ENCODE measurements at regions not wholly inside any gene's neighbourhood (a gene's known extent, or its start where the extent isn't known, plus 50 kb on each side); places are given as distances from the start of the nearest gene placed in this dataset.
"Not testable (repeated sequence)": the region's sequence is repeated elsewhere in the genome, so short reads cannot be mapped to it uniquely, and the experiment has no call there.

GRCh38 chr13:91050970-91051369 is 296.5 kb upstream of the MIR17HG start:
- no peak for DNase-seq
- Histone ChIP-seq H3K27ac (no peak overlapping the region), H3K4me1 (no peaks in the 10 kb centered on the region), H3K36me3 (no peaks in the 10 kb centered on the region), H3K4me3 (no peak overlapping the region), H3K9me3 (no peaks in the 10 kb centered on the region), H3K27me3 (no peaks in the 10 kb centered on the region)
- intact Hi-C loops (cut with DNase I), result no loop called here
- TF ChIP-seq, protein P1, sequence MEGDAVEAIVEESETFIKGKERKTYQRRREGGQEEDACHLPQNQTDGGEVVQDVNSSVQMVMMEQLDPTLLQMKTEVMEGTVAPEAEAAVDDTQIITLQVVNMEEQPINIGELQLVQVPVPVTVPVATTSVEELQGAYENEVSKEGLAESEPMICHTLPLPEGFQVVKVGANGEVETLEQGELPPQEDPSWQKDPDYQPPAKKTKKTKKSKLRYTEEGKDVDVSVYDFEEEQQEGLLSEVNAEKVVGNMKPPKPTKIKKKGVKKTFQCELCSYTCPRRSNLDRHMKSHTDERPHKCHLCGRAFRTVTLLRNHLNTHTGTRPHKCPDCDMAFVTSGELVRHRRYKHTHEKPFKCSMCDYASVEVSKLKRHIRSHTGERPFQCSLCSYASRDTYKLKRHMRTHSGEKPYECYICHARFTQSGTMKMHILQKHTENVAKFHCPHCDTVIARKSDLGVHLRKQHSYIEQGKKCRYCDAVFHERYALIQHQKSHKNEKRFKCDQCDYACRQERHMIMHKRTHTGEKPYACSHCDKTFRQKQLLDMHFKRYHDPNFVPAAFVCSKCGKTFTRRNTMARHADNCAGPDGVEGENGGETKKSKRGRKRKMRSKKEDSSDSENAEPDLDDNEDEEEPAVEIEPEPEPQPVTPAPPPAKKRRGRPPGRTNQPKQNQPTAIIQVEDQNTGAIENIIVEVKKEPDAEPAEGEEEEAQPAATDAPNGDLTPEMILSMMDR (IDR thresholded peaks at IDR 0.05), result no peak
- no peak for TF ChIP-seq POLR2A (IDR thresholded peaks at IDR 0.05)
- WGBS, 2 donors, result 37 to 60% methylated on average over 2 of the region's 2 CpGs

- TF ChIP-seq, protein P1 (IDR thresholded peaks at IDR 0.05), result no peak
- TF ChIP-seq POLR2A (IDR thresholded peaks at IDR 0.05), result no peak
- H3K36me3 ChIP-seq, result no peaks in the 10 kb centered on the region
- H3K4me3 ChIP-seq, result no peak overlapping the region
- no peak overlapping the region for H3K27ac ChIP-seq
- no peaks in the 10 kb centered on the region for H3K9me3 ChIP-seq
- intact Hi-C loops (cut with DNase I), result no loop called here
- no peak for DNase-seq
- no peaks in the 10 kb centered on the region for H3K4me1 ChIP-seq
- 25 to 28% methylated on average over 1 of the region's 1 CpG for WGBS, 2 donors
- H3K27me3 ChIP-seq, result no peaks in the 10 kb centered on the region
These were observed 294.6 kb upstream of the MIR17HG start for GRCh38 chr13:91052876-91053275.

- intact Hi-C loops (cut with DNase I), result no loop called here
- 60 to 67% methylated on average over 2 of the region's 2 CpGs for WGBS, 2 donors
- H3K4me3 ChIP-seq, result no peak overlapping the region
- TF ChIP-seq, protein P1 (IDR thresholded peaks at IDR 0.05), result no peak
- TF ChIP-seq POLR2A (IDR thresholded peaks at IDR 0.05), result no peak
- no peaks in the 10 kb centered on the region for H3K36me3 ChIP-seq
- no peak for DNase-seq
- H3K27me3 ChIP-seq, result no peaks in the 10 kb centered on the region
- H3K27ac ChIP-seq, result no peak overlapping the region
- no peaks in the 10 kb centered on the region for H3K4me1 ChIP-seq
- no peaks in the 10 kb centered on the region for H3K9me3 ChIP-seq
These were observed 294.0 kb upstream of the MIR17HG start for GRCh38 chr13:91053318-91054065.

DNA sequence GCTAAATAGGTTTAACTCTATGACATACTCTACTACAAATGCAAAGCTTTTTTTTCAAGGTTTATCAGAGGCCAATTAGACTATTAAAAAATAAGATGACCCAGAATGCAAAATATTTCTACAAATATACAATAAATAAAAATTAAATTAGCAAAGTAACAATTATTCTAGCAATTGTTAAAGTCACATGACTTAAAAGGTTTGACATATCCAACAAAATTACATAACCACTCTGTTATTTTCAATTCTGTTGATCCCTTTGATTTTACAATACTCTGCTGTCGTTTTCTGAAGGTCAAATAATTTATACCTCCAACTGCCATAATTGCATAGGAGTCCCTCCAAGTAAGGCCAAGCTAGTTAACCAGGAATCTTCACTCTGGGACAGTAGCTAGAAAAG is 292.6 kb upstream of the MIR17HG start:
- DNase-seq, result no peak
- Histone ChIP-seq H3K9me3 (no peaks in the 10 kb centered on the region), H3K36me3 (no peaks in the 10 kb centered on the region), H3K4me3 (no peak overlapping the region), H3K27me3 (no peaks in the 10 kb centered on the region), H3K27ac (no peak overlapping the region), H3K4me1 (no peaks in the 10 kb centered on the region)
- WGBS, 2 donors, result 23 to 42% methylated on average over 1 of the region's 1 CpG
- intact Hi-C loops (cut with DNase I), result no loop called here
- TF ChIP-seq, protein P1 (IDR thresholded peaks at IDR 0.05), result no peak
- TF ChIP-seq POLR2A (IDR thresholded peaks at IDR 0.05), result no peak

DNA sequence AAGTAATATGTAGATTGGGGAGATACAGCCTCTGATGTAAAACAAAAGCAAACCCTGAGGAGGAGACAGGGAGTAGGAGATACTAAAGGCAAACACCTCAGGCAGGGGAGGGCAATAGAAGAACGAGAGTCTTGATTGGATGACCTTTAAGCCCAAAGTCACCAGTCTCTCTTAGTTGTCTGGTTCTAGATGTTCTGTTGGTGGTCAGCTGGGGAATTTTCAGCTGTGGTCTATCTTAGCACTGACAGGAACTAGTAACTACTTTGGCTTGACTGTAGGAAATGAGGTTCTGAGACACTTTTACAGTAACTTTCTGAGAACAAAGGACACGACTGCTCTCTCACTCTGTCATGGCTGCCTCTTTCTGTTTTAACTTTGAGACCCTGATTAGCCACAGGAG is 290.7 kb upstream of the MIR17HG start:
- H3K4me1 ChIP-seq, result no peaks in the 10 kb centered on the region
- no peaks in the 10 kb centered on the region for H3K9me3 ChIP-seq
- no peaks in the 10 kb centered on the region for H3K36me3 ChIP-seq
- no peak for DNase-seq
- no peak overlapping the region for H3K4me3 ChIP-seq
- TF ChIP-seq POLR2A (IDR thresholded peaks at IDR 0.05), result no peak
- TF ChIP-seq, protein P1 (IDR thresholded peaks at IDR 0.05), result no peak
- no peak overlapping the region for H3K27ac ChIP-seq
- H3K27me3 ChIP-seq, result no peaks in the 10 kb centered on the region
- WGBS, 2 donors, result 44 to 58% methylated on average over 2 of the region's 2 CpGs
- intact Hi-C loops (cut with DNase I), result no loop called here

DNA sequence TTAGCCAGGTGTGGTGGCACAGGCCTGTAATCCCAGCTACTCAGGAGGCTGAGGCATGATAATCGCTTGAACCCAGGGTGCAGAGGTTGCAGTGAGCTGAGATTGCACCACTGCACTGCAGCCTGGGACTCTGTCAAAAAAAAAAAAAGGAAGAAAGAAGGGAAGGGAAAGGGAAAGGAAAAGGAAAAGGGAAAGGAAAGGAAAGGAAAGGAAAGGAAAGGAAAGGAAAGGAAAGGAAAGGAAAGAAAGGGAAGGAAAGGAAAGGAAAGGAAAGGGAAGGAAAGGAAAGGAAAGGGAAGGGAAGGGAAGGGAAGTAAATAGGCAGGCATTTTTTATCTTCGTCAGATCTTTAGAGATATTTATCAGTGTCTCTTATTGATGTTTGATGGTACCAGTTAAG is 290.0 kb upstream of the MIR17HG start:
- H3K9me3 ChIP-seq; H3K36me3 ChIP-seq; H3K4me1 ChIP-seq; H3K27me3 ChIP-seq; intact Hi-C loops (cut with DNase I); DNase-seq; H3K27ac ChIP-seq; H3K4me3 ChIP-seq: not testable (repeated sequence)
- WGBS, 2 donors, result 61 to 77% methylated on average over 2 of the region's 2 CpGs

Data from esophagus squamous epithelium (tissue), 5 donors.